WTC11 (cell line): ENCODE measurements at regions not wholly inside any gene's neighbourhood (a gene's known extent, or its start where the extent isn't known, plus 50 kb on each side); places are given as distances from the start of the nearest gene placed in this dataset.

ENCODE experiments used
- ATAC-seq: fragments of 200-7000 bp; cut with Tn5 transposase; 2 replicates; pipeline ENCODE4 v1.10.0; 2021; ENCODE audit warnings: mild to moderate bottlenecking, moderate library complexity
- CTCF ChIA-PET: fragments of 300-600 bp; sonication (Branson Sonifier 250); formaldehyde crosslinking; loops from one replicate; lab custom pipeline; 2021; ENCODE audit warnings: antibody characterized with exemption; lab: Charles Lee
- POLR2A ChIA-PET: fragments of 350-600 bp; sonication (Branson Sonifier 250); formaldehyde crosslinking; loops from one replicate; lab custom pipeline; 2021; ENCODE audit warnings: antibody characterized with exemption; lab: Charles Lee
- DNase-seq: peaks from one replicate; pipeline ENCODE4 v3.0.0; 2021; ENCODE audit warnings: low spot score
- H3K27ac Mint-ChIP-seq: 2 replicates; pipeline ENCODE4 v1.8.0; 2021; ENCODE audit warnings: mixed read lengths
- H3K27me3 Mint-ChIP-seq: 2 replicates; pipeline ENCODE4 v1.8.0; 2021; ENCODE audit warnings: low read depth, mild to moderate bottlenecking, moderate library complexity, mixed read lengths
- H3K36me3 Mint-ChIP-seq: 2 replicates; pipeline ENCODE4 v1.8.0; 2021; ENCODE audit warnings: mixed read lengths
- H3K4me1 Mint-ChIP-seq: 2 replicates; pipeline ENCODE4 v1.8.0; 2022; ENCODE audit warnings: mixed read lengths
- H3K4me3 Mint-ChIP-seq: 2 replicates; pipeline ENCODE4 v1.8.0; 2021; ENCODE audit warnings: mild to moderate bottlenecking, moderate library complexity, mixed read lengths
- H3K9me3 Mint-ChIP-seq: 2 replicates; pipeline ENCODE4 v1.8.0; 2021; ENCODE audit warnings: mixed read lengths
- ATF1 ChIP-seq: sonication (generic); formaldehyde crosslinking; IDR thresholded peaks from 2 replicates; pipeline ENCODE4 v1.8.1; 2023; ENCODE audit warnings: mild to moderate bottlenecking, moderate library complexity, missing genetic modification reagents
- ATF3 ChIP-seq: sonication (generic); formaldehyde crosslinking; conservative IDR thresholded peaks from 2 replicates; pipeline ENCODE4 v1.8.1; 2022; ENCODE audit warnings: mild to moderate bottlenecking, missing genetic modification reagents
- CDX4 ChIP-seq: fragments of 250-450 bp; sonication (Bioruptor Pico); IDR thresholded peaks from 2 replicates; pipeline ENCODE4 v1.9.0; 2021; ENCODE audit warnings: moderate library complexity, mild to moderate bottlenecking, inconsistent platforms, borderline replicate concordance
- CREB1 ChIP-seq: sonication (generic); formaldehyde crosslinking; IDR thresholded peaks from 2 replicates; pipeline ENCODE4 v1.8.0; 2023; ENCODE audit warnings: mild to moderate bottlenecking, missing genetic modification reagents
- CTCF ChIP-seq: fragments of 200-600 bp; IDR thresholded peaks from 2 replicates; pipeline ENCODE4 v1.8.0; 2022; ENCODE audit warnings: antibody characterized with exemption
- E2F5 ChIP-seq: sonication (generic); formaldehyde crosslinking; IDR thresholded peaks from 2 replicates; pipeline ENCODE4 v1.8.1; 2022; ENCODE audit warnings: mild to moderate bottlenecking, moderate library complexity, missing genetic modification reagents
- ELF4 ChIP-seq: sonication (generic); formaldehyde crosslinking; IDR thresholded peaks from 2 replicates; pipeline ENCODE4 v1.8.1; 2022; ENCODE audit warnings: low read depth, mild to moderate bottlenecking, moderate library complexity, missing genetic modification reagents
- FOXK1 ChIP-seq: sonication (generic); formaldehyde crosslinking; IDR thresholded peaks from 2 replicates; pipeline ENCODE4 v1.8.0; 2022; ENCODE audit warnings: mild to moderate bottlenecking, moderate library complexity, missing genetic modification reagents
- FOXP4 ChIP-seq: sonication (generic); formaldehyde crosslinking; IDR thresholded peaks from 2 replicates; pipeline ENCODE4 v1.8.0; 2022; ENCODE audit warnings: mild to moderate bottlenecking, missing genetic modification reagents
- GABPB1 ChIP-seq: sonication (generic); formaldehyde crosslinking; IDR thresholded peaks from 2 replicates; pipeline ENCODE4 v1.8.1; 2023; ENCODE audit warnings: mild to moderate bottlenecking, missing genetic modification reagents
- HMGA2 ChIP-seq: fragments of 250-450 bp; sonication (Bioruptor Pico); IDR thresholded peaks from 2 replicates; pipeline ENCODE4 v1.4.0; 2021; ENCODE audit warnings: mild to moderate bottlenecking, moderate library complexity
- JUN ChIP-seq: sonication (generic); formaldehyde crosslinking; IDR thresholded peaks from 2 replicates; pipeline ENCODE4 v1.8.0; 2023; ENCODE audit warnings: mild to moderate bottlenecking, missing genetic modification reagents
- NFATC4 ChIP-seq: fragments of 250-450 bp; sonication (Bioruptor Pico); IDR thresholded peaks from 2 replicates; pipeline ENCODE4 v1.9.0; 2021; ENCODE audit warnings: mild to moderate bottlenecking
- NFE2L1 ChIP-seq: sonication (generic); formaldehyde crosslinking; IDR thresholded peaks from 2 replicates; pipeline ENCODE4 v1.8.1; 2023; ENCODE audit warnings: missing genetic modification reagents
- PREB ChIP-seq: sonication (generic); formaldehyde crosslinking; IDR thresholded peaks from 2 replicates; pipeline ENCODE4 v1.8.1; 2022; ENCODE audit warnings: mild to moderate bottlenecking, missing genetic modification reagents, moderate library complexity, borderline replicate concordance
- SOX15 ChIP-seq: fragments of 250-450 bp; sonication (Bioruptor Pico); IDR thresholded peaks from 2 replicates; pipeline ENCODE4 v1.9.0; 2021; ENCODE audit warnings: mild to moderate bottlenecking
- TCF7 ChIP-seq: sonication (generic); formaldehyde crosslinking; IDR thresholded peaks from 2 replicates; pipeline ENCODE4 v1.8.0; 2022; ENCODE audit warnings: mild to moderate bottlenecking, low read depth, missing genetic modification reagents, moderate library complexity
- TEAD1 ChIP-seq: sonication (generic); formaldehyde crosslinking; IDR thresholded peaks from 2 replicates; pipeline ENCODE4 v1.8.0; 2022; ENCODE audit warnings: mild to moderate bottlenecking, missing genetic modification reagents
- ZNF121 ChIP-seq: sonication (generic); formaldehyde crosslinking; IDR thresholded peaks from 2 replicates; pipeline ENCODE4 v1.8.0; 2023; ENCODE audit warnings: missing genetic modification reagents
- ZNF219 ChIP-seq: sonication (generic); formaldehyde crosslinking; IDR thresholded peaks from 2 replicates; pipeline ENCODE4 v1.8.0; 2023; ENCODE audit warnings: missing genetic modification reagents, mild to moderate bottlenecking, borderline replicate concordance
- ZNF232 ChIP-seq: sonication (generic); formaldehyde crosslinking; IDR thresholded peaks from 2 replicates; pipeline ENCODE4 v1.8.0; 2022; ENCODE audit warnings: mild to moderate bottlenecking, missing genetic modification reagents
- ZNF281 ChIP-seq: sonication (generic); formaldehyde crosslinking; IDR thresholded peaks from 2 replicates; pipeline ENCODE4 v1.8.0; 2023; ENCODE audit warnings: mild to moderate bottlenecking, missing genetic modification reagents
- ZSCAN18 ChIP-seq: fragments of 250-450 bp; sonication (Bioruptor Pico); IDR thresholded peaks from 2 replicates; pipeline ENCODE4 v2.1.2; 2022; ENCODE audit warnings: mild to moderate bottlenecking, moderate library complexity

GRCh38 chr20:60953321-60953720 lies 298.7 kb upstream of the CDH4 start (continued):
- no peak for TF ChIP-seq FOXP4
- TF ChIP-seq CREB1, result no peak
- no peak for TF ChIP-seq E2F5 (CRISPR knock-in tag)
- no peak for TF ChIP-seq TCF7 (CRISPR knock-in tag)
- no peak for TF ChIP-seq ATF3 (CRISPR knock-in tag)
- no peak for TF ChIP-seq ZNF281 (CRISPR knock-in tag)

GRCh38 chr20:60955706-60956105 lies 296.4 kb upstream of the CDH4 start:
- TF ChIP-seq SOX15 (CRISPR knock-in tag) (no peak), CTCF (no peak), ZNF219 (CRISPR knock-in tag) (no peak), ELF4 (CRISPR knock-in tag) (no peak), NFE2L1 (CRISPR knock-in tag) (no peak), GABPB1 (CRISPR knock-in tag) (no peak), PREB (no peak), ZSCAN18 (no peak), HMGA2 (CRISPR knock-in tag) (no peak), FOXK1 (CRISPR knock-in tag) (no peak), CDX4 (CRISPR knock-in tag) (no peak), ZNF281 (CRISPR knock-in tag) (no peak), ZNF232 (CRISPR knock-in tag) (no peak), NFATC4 (CRISPR knock-in tag) (no peak), ATF1 (CRISPR knock-in tag) (no peak), JUN (CRISPR knock-in tag) (no peak), TEAD1 (CRISPR knock-in tag) (no peak), ZNF121 (CRISPR knock-in tag) (no peak)
- H3K4me1 Mint-ChIP-seq, result no peaks in the 10 kb centered on the region
- H3K36me3 Mint-ChIP-seq, result peaks cover 6% of the 10 kb centered on the region; the same call in 1 of the 2 replicates
- no peak overlapping the region for H3K4me3 Mint-ChIP-seq
- POLR2A ChIA-PET, result no interaction called here
- H3K9me3 Mint-ChIP-seq, result peaks cover 23% of the 10 kb centered on the region
- CTCF ChIA-PET, result no interaction called here
- peaks cover 94% of the 10 kb centered on the region for H3K27me3 Mint-ChIP-seq
- H3K27ac Mint-ChIP-seq, result no peak overlapping the region
- no peak for ATAC-seq
- no peak for DNase-seq
